ENCODE measurements at regions not wholly inside any gene's neighbourhood (a gene's known extent, or its start where the extent isn't known, plus 50 kb on each side); places are given as distances from the start of the nearest gene placed in this dataset.

DNA sequence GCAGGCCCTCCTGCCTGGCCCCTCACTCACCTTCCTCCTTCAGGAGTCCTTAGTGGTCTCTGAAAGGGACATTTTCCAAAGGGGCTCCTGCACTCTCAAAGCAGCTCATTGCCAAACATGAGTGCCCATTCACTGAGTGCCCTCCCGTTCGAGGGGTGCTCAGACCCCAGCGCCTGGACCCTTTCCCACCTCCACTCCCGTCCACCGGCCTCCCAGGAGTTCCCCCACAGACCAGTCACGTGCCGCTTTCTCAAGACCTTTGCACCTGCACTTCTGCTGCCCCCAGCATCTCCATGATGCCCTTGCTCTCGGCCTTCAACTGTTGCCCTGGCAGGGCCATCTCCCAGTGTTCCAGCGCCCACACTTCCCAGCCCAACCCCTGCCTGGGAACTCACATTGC, 89.5 kb downstream of the ADRA2C start:
- DNase-seq (ENCODE audit: extremely low read depth, low read depth), result no peak
- TF ChIP-seq, protein P1, sequence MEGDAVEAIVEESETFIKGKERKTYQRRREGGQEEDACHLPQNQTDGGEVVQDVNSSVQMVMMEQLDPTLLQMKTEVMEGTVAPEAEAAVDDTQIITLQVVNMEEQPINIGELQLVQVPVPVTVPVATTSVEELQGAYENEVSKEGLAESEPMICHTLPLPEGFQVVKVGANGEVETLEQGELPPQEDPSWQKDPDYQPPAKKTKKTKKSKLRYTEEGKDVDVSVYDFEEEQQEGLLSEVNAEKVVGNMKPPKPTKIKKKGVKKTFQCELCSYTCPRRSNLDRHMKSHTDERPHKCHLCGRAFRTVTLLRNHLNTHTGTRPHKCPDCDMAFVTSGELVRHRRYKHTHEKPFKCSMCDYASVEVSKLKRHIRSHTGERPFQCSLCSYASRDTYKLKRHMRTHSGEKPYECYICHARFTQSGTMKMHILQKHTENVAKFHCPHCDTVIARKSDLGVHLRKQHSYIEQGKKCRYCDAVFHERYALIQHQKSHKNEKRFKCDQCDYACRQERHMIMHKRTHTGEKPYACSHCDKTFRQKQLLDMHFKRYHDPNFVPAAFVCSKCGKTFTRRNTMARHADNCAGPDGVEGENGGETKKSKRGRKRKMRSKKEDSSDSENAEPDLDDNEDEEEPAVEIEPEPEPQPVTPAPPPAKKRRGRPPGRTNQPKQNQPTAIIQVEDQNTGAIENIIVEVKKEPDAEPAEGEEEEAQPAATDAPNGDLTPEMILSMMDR (IDR thresholded peaks at IDR 0.05; ENCODE audit: low read depth, low read length, missing control alignments), result no peak
- H3K4me3 ChIP-seq (replicated peaks; ENCODE audit: low read depth, low read length), result no peak overlapping the region

DNA sequence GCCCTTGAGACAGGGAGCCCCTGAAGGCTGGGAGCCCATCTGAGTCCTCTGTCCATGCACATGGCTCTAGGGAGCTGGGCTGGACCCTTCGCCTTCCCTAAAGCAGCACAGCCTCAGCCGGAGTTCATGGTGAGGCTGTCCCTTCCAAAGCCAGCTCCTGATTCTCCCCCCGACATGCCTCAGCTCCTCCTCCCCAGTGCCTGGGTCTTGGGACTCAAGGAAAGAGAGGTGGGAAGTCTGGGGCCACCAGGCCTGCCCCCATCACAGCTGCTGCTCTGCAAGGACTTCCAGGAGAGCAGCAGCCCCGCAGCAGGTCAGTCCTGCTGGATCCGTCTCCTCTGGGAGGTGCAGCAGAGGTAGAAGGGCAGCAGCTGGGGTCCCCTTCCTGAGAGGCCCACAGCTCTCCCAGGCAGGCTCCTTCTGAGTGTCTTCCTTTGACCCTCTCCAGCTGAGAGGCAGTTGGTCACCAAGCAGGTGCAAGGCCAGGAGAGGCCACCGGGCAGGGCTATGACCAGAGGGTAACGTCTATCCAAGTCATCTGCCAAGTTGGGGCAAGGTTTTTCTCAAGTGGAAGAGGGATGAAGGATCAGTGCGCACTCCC, 90.5 kb downstream of the ADRA2C start:
- TF ChIP-seq, protein P1 (IDR thresholded peaks at IDR 0.05; ENCODE audit: low read depth, low read length, missing control alignments), result no peak
- no peak for DNase-seq (ENCODE audit: extremely low read depth, low read depth)
- H3K4me3 ChIP-seq (replicated peaks; ENCODE audit: low read depth, low read length), result no peak overlapping the region

DNA sequence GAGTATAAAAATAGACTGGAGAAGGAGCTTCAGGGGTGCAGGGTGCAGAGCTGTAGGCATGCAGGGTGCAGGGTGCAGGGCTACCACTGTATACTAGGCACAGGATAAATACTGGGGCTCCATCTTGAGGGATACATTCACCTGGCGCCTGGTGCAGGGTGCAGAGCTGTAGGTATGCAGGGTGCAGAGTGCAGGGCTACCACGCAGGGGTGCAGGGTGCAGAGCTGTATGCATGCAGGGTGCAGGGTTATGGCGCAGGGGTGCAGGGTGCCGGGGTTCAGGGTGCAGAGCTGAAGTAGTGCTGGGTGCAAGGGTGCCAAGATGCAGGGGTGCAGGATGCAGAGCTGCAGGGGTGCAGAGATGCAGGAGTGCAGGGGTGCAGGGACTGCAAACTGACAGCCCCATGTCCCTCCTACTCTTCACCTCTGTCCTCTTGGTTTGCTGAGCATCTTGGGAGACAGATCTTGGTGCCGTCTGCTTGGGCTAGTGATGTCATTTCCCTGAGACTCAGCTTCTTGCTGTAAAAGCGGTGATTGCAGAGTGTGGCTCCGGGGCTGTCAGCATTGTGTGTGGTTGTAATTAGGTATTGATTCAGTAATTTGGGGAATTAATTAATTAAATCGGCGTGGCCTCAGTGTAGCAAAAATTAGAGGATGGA, 91.2 kb downstream of the ADRA2C start:
- TF ChIP-seq, protein P1 (IDR thresholded peaks at IDR 0.05; ENCODE audit: low read depth, low read length, missing control alignments), result no peak
- H3K4me3 ChIP-seq (replicated peaks; ENCODE audit: low read depth, low read length), result no peak overlapping the region
- no peak for DNase-seq (ENCODE audit: extremely low read depth, low read depth)

DNA sequence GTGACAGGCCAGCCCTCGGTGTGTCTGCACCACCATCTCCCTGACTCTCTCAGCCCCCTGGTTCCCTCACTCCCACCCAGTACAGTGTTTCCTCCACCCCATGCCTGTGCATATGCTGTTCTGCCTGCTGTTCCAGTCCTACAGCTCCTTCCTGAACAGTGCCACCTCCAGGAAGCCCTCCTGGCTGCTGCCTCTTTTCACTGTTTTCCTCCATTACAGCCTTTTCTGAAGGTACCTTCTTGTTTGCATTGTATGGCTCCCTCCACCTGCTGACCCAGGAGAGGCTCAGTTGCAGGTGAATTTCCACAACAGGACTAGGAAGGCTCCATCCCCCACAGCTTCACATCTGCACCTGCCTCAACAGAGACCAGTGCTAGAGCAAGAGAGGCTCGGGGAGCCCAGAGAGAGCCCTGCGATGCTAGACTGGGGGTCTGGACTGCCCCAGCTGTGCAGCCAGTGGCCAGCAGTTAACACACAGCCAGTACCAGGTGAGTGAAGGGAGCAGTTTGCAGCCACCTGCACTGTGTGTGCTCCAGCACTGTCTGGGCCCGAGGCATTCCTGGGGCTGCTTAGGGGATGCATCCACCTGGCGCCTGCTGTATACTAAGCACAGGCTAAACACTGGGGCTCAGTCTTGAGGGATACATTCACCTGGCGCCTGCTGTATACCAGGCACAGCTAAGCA, 92.0 kb downstream of the ADRA2C start:
- DNase-seq (ENCODE audit: extremely low read depth, low read depth), result no peak
- TF ChIP-seq, protein P1 (IDR thresholded peaks at IDR 0.05; ENCODE audit: low read depth, low read length, missing control alignments), result no peak
- H3K4me3 ChIP-seq (replicated peaks; ENCODE audit: low read depth, low read length), result no peak overlapping the region

DNA sequence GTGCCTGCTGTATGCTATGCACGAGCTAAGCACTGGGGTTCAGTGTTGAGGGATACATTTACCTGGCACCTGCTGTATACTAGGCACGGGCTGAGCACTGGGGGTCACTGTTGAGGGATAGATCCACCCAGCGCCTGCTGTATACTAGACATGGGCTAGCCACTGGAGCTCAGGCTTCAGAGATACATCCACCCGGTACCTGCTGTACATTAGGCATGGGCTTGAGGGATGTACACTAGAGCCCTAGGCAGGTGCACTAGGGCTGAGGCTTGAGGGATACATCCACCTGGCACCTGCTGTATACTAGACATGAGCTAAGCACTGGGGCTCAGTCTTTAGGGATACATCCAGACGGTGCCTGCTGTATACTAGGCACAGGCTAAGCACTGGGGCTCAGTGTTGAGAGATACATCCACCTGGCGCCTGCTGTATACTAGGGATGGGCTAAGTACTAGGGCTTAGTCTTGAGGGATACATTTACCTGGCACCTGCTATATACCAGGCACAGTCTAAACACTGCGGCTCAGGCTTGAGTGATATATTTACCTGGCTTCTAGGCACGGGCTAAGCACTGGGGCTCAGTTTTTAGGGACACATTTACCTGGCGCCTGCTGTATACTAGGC, 92.7 kb downstream of the ADRA2C start:
- H3K4me3 ChIP-seq (replicated peaks; ENCODE audit: low read depth, low read length), result no peak overlapping the region
- DNase-seq (ENCODE audit: extremely low read depth, low read depth), result no peak
- TF ChIP-seq, protein P1 (IDR thresholded peaks at IDR 0.05; ENCODE audit: low read depth, low read length, missing control alignments), result no peak

DNA sequence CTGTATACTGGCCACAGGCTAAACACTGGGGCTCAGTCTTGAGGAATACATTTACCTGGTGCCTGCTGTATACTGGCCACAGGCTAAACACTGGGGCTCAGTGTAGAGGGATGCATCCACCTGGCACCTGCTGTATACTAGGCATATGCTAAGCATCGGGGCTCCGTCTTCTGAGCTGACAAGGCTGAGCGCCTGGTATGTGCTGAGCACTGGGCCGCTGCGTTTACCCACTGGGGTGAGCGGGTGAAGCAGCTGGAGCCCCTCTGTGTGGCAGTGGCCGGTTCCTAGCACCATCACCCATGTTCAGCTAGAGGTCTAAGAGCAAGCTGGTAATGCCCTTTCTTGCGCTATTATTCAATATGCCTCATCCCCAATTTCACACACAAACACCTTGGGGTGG, 93.4 kb downstream of the ADRA2C start:
- TF ChIP-seq, protein P1 (IDR thresholded peaks at IDR 0.05; ENCODE audit: low read depth, low read length, missing control alignments), result no peak
- DNase-seq (ENCODE audit: extremely low read depth, low read depth), result no peak
- H3K4me3 ChIP-seq (replicated peaks; ENCODE audit: low read depth, low read length), result no peak overlapping the region
